ENCODE measurements at regions not wholly inside any gene's neighbourhood (a gene's known extent, or its start where the extent isn't known, plus 50 kb on each side); places are given as distances from the start of the nearest gene placed in this dataset.

GRCh38 chr14:98274596-98274995 lies 997.4 kb downstream of the BCL11B start:
- DNase-seq = no peak

- DNase-seq = no peak
Observed at GRCh38 chr14:98278800-98279199, 993.2 kb downstream of the BCL11B start.

DNA sequence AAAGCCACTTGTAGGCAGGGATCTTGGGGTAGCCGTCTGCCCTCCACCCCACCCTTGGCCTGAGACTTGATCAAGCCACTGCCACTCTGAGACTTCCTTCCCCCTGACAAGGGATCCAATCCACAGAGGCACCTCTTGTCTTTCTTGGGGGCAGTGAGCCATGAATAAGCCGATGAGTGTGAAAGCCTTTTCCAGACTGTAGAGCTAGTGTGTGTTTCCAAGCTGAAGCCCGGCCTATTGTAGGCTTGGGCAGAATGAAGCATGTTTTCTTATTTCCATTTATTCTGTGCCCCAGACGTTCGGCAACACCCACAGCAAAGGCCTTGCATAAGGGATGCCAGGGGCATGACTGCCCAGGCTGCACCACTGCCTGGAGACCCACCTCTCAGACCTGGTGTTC lies 991.6 kb downstream of the BCL11B start:
- no peak for DNase-seq

DNA sequence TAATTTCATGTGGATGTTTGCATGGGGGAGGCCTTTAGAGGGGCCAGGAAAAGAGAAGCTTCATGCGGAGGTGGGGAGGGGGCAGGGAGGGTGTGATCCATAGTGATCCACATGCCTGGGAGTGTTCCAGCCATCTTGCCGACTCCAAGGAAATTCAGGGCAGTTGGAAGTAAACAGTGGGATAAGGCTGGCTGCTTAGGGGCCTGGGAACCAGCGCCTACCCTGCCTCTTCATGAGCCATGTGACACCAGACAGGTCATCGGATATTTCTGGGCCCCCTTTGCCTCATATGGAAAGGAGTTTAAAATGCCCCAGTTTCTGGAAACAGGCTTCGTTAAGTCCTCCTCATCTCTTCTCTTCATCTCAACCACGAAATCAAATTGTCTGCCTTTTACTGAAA lies 983.2 kb downstream of the BCL11B start:
- DNase-seq = no peak

GRCh38 chr14:98290596-98290995 lies 981.4 kb downstream of the BCL11B start:
- DNase-seq = no peak

- no peak for DNase-seq
Observed at GRCh38 chr14:98292191-98292590, 979.8 kb downstream of the BCL11B start.

DNA sequence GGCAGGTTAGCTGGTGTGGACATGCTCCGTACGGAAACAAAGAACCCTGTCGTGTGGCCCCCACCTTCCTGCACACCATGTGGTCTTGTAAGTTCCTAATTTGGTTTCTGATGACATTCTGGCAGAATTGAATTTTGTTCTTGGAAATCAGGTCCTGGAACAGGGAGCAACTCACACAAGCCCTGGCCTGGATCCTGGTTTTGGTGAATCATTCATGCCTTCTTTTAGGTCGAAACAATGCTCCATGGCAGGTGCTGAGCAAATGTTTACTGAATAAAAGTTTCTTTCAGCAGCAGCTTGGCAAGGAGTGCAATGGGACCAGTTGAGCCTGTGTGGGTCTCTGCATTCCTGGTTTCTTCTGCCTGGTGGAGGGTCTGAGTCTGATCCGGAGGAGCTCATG lies 978.4 kb downstream of the BCL11B start:
- DNase-seq = no peak

GRCh38 chr14:98296895-98297294 lies 975.1 kb downstream of the BCL11B start:
- DNase-seq = no peak

- DNase-seq = no peak
Observed at GRCh38 chr14:98297567-98297966, 974.4 kb downstream of the BCL11B start.

DNA sequence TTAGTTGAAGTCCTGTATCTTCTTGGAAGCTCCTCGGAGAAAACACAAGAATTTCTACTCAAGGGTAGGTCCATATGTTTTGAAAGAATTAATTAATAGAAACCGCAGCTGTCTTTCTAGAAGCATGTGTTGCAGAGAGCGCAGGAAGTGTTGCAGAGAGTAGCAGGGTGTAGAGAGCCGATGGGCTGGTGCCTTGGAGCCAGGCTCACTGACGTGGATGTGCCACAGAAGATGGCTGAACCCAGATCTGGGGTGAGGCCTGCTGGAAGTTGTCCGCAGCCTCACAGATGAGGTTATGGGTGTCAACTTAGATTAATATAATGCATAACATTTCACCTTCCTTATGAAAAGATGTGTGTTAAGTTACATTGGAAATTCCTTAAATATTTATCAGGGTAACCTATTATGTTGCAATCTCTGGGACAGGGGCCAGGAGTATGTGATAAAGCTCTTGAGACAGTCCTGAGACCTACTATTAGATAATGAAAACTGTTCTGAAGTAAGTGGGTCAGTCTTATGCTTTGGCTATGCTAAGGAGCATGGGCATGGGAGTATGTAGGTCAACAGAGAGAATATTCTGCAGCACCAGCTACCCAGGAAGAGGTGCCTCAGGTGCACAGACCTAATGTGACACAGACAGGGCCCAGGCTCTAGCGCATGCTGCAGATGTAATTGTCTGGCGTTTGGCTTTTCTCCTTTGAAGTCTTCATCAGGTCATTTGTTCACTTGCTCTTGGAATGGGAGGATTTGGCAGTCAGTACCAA lies 973.3 kb downstream of the BCL11B start:
- DNase-seq = no peak

DNA sequence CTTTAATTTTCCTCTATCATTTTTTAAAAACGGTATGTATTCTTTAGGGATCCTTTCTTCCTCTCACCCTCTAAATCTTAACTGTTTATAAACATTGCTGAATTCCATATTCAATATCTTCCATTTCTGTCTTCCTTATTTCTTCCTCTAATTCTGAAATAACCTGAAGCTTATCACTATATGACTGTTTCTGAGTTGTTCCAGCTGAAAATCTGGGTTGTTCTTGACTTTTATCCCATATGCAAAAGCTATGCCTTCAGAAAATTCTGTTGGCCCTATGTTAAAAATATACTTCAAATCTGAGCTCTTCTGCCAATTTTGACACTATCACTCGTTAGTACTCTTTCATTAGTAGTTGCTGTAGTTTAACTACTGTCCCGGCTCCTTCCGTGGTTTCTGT lies 970.3 kb downstream of the BCL11B start:
- DNase-seq = no peak

- DNase-seq = no peak
Observed at GRCh38 chr14:98304574-98304973, 967.4 kb downstream of the BCL11B start.

DNA sequence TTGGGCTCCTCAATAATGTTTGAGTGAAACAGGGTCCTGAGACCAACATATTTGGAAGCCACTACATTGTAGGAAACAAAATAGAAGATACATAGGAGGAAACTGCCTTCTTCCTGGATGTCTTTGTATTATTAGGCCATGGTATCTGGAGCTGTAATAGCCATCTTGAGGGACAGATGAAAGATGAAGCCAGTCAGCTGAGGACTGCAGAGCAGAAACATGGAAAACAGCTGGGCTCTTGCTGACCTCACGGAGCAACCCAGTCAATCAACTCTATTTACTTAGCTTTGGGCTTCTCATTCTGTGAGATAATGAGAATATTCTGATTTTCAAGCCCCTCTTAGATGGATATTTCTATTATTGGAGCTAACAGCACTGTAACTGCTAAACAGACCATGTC lies 962.4 kb downstream of the BCL11B start:
- DNase-seq = no peak

DNA sequence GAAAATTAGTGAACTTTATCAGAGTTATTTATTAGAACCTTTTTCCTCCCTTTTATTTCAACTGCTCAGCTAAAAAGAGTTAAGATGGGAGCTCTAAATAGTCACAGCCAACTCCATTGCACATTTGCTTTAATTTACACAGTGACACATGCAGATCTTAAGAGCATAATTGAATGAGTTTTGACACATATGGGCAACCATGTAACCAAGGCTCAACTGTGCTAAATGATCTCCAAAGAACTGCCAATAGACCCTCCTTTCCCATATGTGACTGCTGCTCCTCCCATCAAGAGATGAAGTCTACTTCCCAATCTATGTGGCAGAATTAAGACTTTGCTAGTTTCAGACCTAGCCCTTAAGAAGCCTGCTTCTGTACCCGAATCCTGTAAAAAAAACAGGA lies 960.0 kb downstream of the BCL11B start:
- DNase-seq = no peak

GRCh38 chr14:98321841-98322240 lies 950.2 kb downstream of the BCL11B start:
- no peak for DNase-seq

DNA sequence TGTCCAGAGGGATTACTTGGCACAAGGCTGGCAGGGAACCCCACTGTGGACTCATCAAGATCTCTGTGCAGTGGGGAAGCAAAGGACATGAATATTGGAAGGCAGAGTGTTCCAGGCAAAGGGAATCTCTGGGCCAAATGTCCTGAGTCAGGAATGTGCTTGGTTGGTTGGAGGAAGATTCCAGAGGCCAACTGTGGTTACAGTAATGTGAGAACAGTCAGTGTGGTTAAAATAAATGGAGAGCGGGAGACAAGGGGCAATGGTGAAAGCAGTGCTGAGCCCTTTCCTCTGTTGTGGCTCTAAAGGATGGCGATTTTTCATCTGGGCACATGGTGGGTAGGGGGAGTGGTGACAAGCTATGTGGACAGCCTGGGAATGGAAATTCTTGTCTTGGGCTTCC lies 948.2 kb downstream of the BCL11B start:
- no peak for DNase-seq

- no peak for DNase-seq
Observed at GRCh38 chr14:98325761-98326160, 946.2 kb downstream of the BCL11B start.

DNA sequence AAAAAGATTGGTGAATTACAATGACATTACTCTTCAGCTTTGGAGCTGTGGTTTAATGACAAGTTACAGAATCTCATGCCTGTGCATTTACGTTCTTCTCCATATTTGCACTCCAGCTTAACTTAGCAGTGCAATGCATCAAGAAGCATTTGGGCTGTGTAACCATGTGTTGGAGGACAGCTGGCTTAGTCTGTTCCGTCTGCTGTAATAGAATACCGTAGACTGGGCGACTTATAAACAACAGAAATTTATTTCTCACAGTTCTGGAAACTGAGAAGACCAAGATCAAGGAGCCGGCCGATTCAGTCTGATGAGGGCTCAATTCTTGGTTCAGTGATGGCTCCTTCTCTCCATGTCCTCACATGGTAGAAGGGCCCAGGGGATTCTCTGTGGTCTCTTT lies 943.5 kb downstream of the BCL11B start:
- DNase-seq = no peak

DNA sequence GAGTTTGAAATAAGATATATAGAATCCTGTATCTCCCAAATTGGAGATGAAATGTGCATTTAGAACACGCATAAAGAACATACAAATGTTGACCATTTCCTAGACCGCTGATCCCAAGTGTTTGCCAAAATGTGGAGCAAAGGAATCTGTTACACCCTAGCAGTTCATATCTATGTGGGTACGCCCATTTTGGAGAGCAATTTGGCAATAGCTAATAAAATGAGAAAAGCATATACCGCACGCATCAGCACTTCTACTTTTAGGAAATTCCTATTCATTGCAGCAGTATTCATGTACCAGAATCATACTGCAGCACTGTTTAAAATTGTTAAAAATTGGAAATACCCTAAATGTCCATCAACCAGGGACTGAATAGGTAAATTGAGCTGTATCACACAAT lies 937.8 kb downstream of the BCL11B start:
- DNase-seq = no peak

DNA sequence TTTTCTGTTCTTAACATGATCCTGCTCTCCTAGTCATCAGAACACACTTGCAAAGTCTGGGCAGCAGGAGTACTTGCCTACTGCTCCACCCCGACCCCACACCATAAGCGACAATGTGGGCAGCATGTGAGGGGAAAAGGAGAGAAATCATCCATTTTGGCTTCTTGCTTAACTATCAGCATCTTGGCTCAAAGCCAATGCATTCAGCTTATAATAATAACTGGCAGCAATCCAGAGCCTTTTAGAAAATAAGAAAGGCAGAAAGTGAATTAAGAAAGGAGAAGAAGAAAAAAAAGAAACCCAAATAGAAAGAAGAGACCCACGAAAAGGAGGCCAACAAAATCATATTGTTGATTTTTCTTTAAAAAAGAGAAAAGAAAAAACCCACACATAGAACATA lies 930.8 kb downstream of the BCL11B start:
- no peak for DNase-seq

DNA sequence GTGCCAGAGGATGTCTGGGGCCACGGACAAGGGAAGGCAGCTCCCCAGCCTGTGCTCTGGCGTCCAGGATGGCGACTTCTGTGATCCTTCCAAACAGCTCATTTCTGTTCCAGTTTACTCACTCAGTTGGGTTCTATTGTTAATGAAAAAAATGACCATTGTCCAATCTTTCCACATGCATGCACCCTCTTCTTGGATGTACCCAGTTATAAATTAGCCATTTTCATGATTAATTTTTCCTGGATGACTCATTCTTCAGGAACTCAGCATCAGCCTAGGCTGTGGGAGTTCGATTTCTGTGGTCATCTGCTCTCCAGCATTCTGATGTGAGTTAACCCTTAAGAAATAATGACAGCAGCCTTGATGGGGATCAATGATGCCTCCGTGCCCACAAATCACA lies 926.8 kb downstream of the BCL11B start:
- no peak for DNase-seq

DNA sequence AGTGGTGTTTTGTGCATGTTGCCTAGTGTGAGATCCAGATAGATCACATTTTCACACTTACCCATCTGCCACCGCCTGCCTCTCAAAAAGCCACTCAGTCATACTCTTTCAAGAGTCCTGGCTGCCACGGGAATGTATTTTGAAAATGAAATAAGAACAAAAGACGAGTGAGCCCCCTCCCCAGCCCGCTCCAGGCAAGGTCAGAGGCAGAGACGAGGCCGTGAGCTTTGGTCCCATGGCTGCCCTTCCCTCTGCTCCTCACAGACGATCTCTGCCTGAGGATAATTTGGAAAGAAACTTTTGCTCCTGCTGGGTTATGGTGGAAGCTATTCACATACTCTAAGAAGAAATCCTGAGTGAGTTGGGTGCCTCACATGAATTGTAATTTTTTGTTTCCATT lies 924.3 kb downstream of the BCL11B start:
- DNase-seq = no peak

GRCh38 chr14:98348505-98348904 lies 923.5 kb downstream of the BCL11B start:
- no peak for DNase-seq

GRCh38 chr14:98350213-98350612 lies 921.8 kb downstream of the BCL11B start:
- no peak for DNase-seq

DNA sequence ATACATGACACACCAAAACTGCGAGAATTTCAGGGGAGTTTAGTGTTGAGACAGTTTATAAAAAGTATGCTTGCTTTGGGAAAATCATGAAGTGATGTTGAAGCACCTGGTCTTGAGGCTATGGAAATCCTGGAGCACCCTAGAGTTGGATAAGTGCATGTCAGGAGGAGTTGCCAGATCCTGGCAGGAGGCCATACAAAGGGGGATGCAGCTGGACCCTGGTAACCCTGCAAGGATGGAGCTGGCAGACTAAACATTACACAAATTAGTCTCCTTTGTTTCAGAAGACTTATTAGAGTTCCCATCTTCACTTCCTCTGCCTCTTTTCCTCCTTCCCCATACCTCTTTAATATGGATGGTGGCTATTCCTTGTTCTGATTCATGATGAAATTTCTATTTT lies 907.0 kb downstream of the BCL11B start:
- DNase-seq = no peak

GRCh38 chr14:98366429-98366828 lies 905.6 kb downstream of the BCL11B start:
- no peak for DNase-seq

All from RPMI8226 (cell line).